H1 (cell line): ENCODE measurements at regions not wholly inside any gene's neighbourhood (a gene's known extent, or its start where the extent isn't known, plus 50 kb on each side); places are given as distances from the start of the nearest gene placed in this dataset.

Experiments used
- CTCF ChIA-PET: fragments of 300-600 bp; sonication (Branson Sonifier 250); formaldehyde crosslinking; loops from one replicate; lab custom pipeline; 2021; ENCODE audit not compliant: partially characterized antibody; lab: Charles Lee
- POLR2A ChIA-PET: fragments of 300-600 bp; sonication (Branson Sonifier 250); formaldehyde crosslinking; loops from one replicate; lab custom pipeline; 2021; ENCODE audit warnings: inconsistent platforms; ENCODE audit not compliant: partially characterized antibody; lab: Charles Lee
- DNase-seq, 2 experiments: peaks; one replicate each; pipeline versions ENCODE4 v3.0.0 to v3.0.0-alpha.2; 2010 to 2022; ENCODE audit warnings: low spot score in 2 of 2, low read depth in 1 of 2, mixed read lengths in 1 of 2
- FAIRE-seq: peaks from 2 replicates; lab custom pipeline; 2011; peaks lifted over from hg19 to GRCh38; lab: Jason Lieb, UNC
- H2AFZ ChIP-seq: 2 replicates; pipeline ENCODE4 v1.8.1; 2012; ENCODE audit warnings: low read length, inconsistent platforms
- H2AK5ac ChIP-seq: 2 replicates; pipeline ENCODE4 v1.6.1; 2013; ENCODE audit warnings: low read depth, low read length
- H2BK120ac ChIP-seq: replicated peaks from 2 replicates; pipeline ENCODE3; 2013; ENCODE audit warnings: low read depth, low read length, inconsistent platforms
- H2BK12ac ChIP-seq: 2 replicates; pipeline ENCODE4 v1.6.1; 2013; ENCODE audit warnings: low read depth, low read length
- H2BK15ac ChIP-seq: 2 replicates; pipeline ENCODE4 v1.6.1; 2013; ENCODE audit warnings: low read length
- H2BK20ac ChIP-seq: 2 replicates; pipeline ENCODE4 v1.6.1; 2013; ENCODE audit warnings: low read length
- H2BK5ac ChIP-seq: 2 replicates; pipeline ENCODE4 v1.6.1; 2013; ENCODE audit warnings: low read depth, low read length
- H3K14ac ChIP-seq: 2 replicates; pipeline ENCODE4 v1.6.1; 2013; ENCODE audit warnings: inconsistent platforms; ENCODE audit not compliant: insufficient read length
- H3K18ac ChIP-seq: 2 replicates; pipeline ENCODE4 v1.6.1; 2013; ENCODE audit warnings: low read length; ENCODE audit errors: extremely low read depth
- H3K23ac ChIP-seq: 2 replicates; pipeline ENCODE4 v1.6.1; 2013; ENCODE audit warnings: inconsistent platforms; ENCODE audit not compliant: insufficient read length
- H3K23me2 ChIP-seq: 2 replicates; pipeline ENCODE4 v1.6.1; 2013; ENCODE audit warnings: low read depth, low read length
- H3K27ac ChIP-seq: 2 replicates; pipeline ENCODE4 v1.6.1; 2011; ENCODE audit warnings: low read depth, low read length, inconsistent platforms
- H3K27me3 ChIP-seq, 4 experiments: replicated peaks in 1 of 4; 1 replicate in 1 of 4; 2 replicates in 3 of 4; pipeline versions ENCODE4 v1.6.1 to v1.8.1; 2011 to 2013; ENCODE audit warnings: low read length in 3 of 4, mild to moderate bottlenecking in 3 of 4, inconsistent platforms in 2 of 4, mixed read lengths in 2 of 4, moderate library complexity in 1 of 4; ENCODE audit not compliant: control insufficient read depth in 3 of 4, insufficient read depth in 3 of 4; ENCODE audit errors: extremely low read depth in 1 of 4
- H3K36me3 ChIP-seq, 4 experiments: 2 replicates each; pipeline versions ENCODE4 v1.6.1 to v1.8.1; 2011 to 2013; ENCODE audit warnings: mild to moderate bottlenecking in 4 of 4, low read length in 3 of 4, moderate library complexity in 2 of 4, control low read depth in 1 of 4, inconsistent platforms in 1 of 4; ENCODE audit not compliant: insufficient read depth in 4 of 4, control insufficient read depth in 2 of 4
- H3K4ac ChIP-seq: replicated peaks from 2 replicates; pipeline ENCODE3; 2013; ENCODE audit warnings: low read length, low read depth, mixed read lengths, inconsistent platforms; ENCODE audit not compliant: insufficient read length
- H3K4me1 ChIP-seq, 4 experiments: replicated peaks in 1 of 4; 1 replicate in 1 of 4; 2 replicates in 3 of 4; pipeline versions ENCODE4 v1.6.1 to v1.8.1; 2011 to 2013; ENCODE audit warnings: low read length in 3 of 4, inconsistent platforms in 2 of 4, mixed read lengths in 1 of 4; ENCODE audit not compliant: insufficient read depth in 4 of 4, control insufficient read depth in 3 of 4
- H3K4me2 ChIP-seq, 2 experiments: 2 replicates each; pipeline versions ENCODE4 v1.6.1 to v1.8.1; 2011 to 2013; ENCODE audit warnings: low read depth in 2 of 2, low read length in 2 of 2, control low read depth in 1 of 2, inconsistent platforms in 1 of 2, mild to moderate bottlenecking in 1 of 2; ENCODE audit not compliant: insufficient read depth in 1 of 2
- H3K4me3 ChIP-seq, 4 experiments: fragments of 200-600, 300-600 bp in 1 of 4; sonication (generic), shearing (Covaris generic), sonication (Bioruptor Twin) in 1 of 4; 2 replicates each; pipeline versions ENCODE4 v1.5.1 to v1.8.1; 2011 to 2016; ENCODE audit warnings: low read length in 4 of 4, low read depth in 3 of 4, control low read depth in 2 of 4, inconsistent platforms in 2 of 4, mild to moderate bottlenecking in 2 of 4, mixed read lengths in 1 of 4, moderate library complexity in 1 of 4; ENCODE audit not compliant: insufficient read depth in 2 of 4; ENCODE audit errors: extremely low read depth in 1 of 4
- H3K56ac ChIP-seq: replicated peaks from 2 replicates; pipeline ENCODE3; 2013; ENCODE audit warnings: low read depth, mild to moderate bottlenecking, mixed read lengths, low read length, inconsistent platforms; ENCODE audit not compliant: insufficient read length
- H3K79me1 ChIP-seq: 2 replicates; pipeline ENCODE4 v1.6.1; 2013; ENCODE audit warnings: low read depth, low read length, control low read depth
- H3K79me2 ChIP-seq, 2 experiments: 2 replicates each; pipeline versions ENCODE4 v1.6.1 to v1.8.1; 2012 to 2013; ENCODE audit warnings: low read length in 2 of 2, mild to moderate bottlenecking in 2 of 2, inconsistent platforms in 1 of 2; ENCODE audit not compliant: insufficient read depth in 2 of 2, control insufficient read depth in 1 of 2
- H3K9ac ChIP-seq, 4 experiments: replicated peaks in 1 of 4; 1 replicate in 1 of 4; 2 replicates in 3 of 4; pipeline versions ENCODE4 v1.6.1 to v1.8.1; 2011 to 2013; ENCODE audit warnings: low read depth in 3 of 4, low read length in 3 of 4, control low read depth in 2 of 4, mild to moderate bottlenecking in 2 of 4, moderate library complexity in 2 of 4, inconsistent platforms in 1 of 4; ENCODE audit errors: extremely low read depth in 1 of 4
- H3K9me3 ChIP-seq, 2 experiments: 2 replicates each; pipeline versions ENCODE4 v1.6.1 to v1.8.1; 2012 to 2013; ENCODE audit warnings: mild to moderate bottlenecking in 2 of 2, moderate library complexity in 2 of 2, control low read depth in 1 of 2, inconsistent platforms in 1 of 2, low read depth in 1 of 2, low read length in 1 of 2, mixed read lengths in 1 of 2; ENCODE audit not compliant: insufficient read depth in 2 of 2
- H4K20me1 ChIP-seq, 2 experiments: replicated peaks in 1 of 2; 2 replicates each; pipeline versions ENCODE3 to v1.8.1; 2011 to 2013; ENCODE audit warnings: inconsistent platforms in 2 of 2, low read length in 2 of 2, mild to moderate bottlenecking in 1 of 2; ENCODE audit not compliant: insufficient read depth in 2 of 2, control insufficient read depth in 1 of 2
- H4K5ac ChIP-seq: 2 replicates; pipeline ENCODE4 v1.6.1; 2013; ENCODE audit warnings: low read length, low read depth, mixed read lengths, inconsistent platforms; ENCODE audit not compliant: insufficient read length
- H4K8ac ChIP-seq: 2 replicates; pipeline ENCODE4 v1.8.0; 2013; ENCODE audit warnings: mild to moderate bottlenecking, moderate library complexity, low read length, inconsistent platforms; ENCODE audit not compliant: insufficient read depth; ENCODE audit errors: extremely low read depth
- H4K91ac ChIP-seq: replicated peaks from 2 replicates; pipeline ENCODE3; 2013; ENCODE audit warnings: low read length, mixed read lengths, inconsistent platforms; ENCODE audit not compliant: insufficient read length
- CBX8 ChIP-seq: fragments of 300-800, 300-1000 bp; sonication (generic); IDR thresholded peaks from 2 replicates; pipeline ENCODE4 v1.7.1; 2016; ENCODE audit warnings: low read depth, low read length, borderline replicate concordance
- CEBPB ChIP-seq: IDR thresholded peaks from 2 replicates; pipeline ENCODE4 v1.6.1; 2012; ENCODE audit warnings: low read depth, low read length
- CTBP2 ChIP-seq: IDR thresholded peaks from 2 replicates; pipeline ENCODE4 v1.7.0; 2011; ENCODE audit warnings: borderline replicate concordance, mild to moderate bottlenecking, moderate library complexity, mixed read lengths, low read length; ENCODE audit not compliant: insufficient read depth, insufficient read length
- E2F6 ChIP-seq: IDR thresholded peaks from 2 replicates; pipeline ENCODE4 v1.6.1; 2012; ENCODE audit warnings: inconsistent platforms
- HDAC2 ChIP-seq, 2 experiments: fragments of 300-600 bp in 1 of 2; sonication (generic) in 1 of 2; IDR thresholded peaks; 2 replicates each; pipeline ENCODE4 v1.6.1; 2011 to 2012; ENCODE audit warnings: low read depth in 2 of 2, low read length in 2 of 2, mild to moderate bottlenecking in 2 of 2, moderate library complexity in 2 of 2, borderline replicate concordance in 1 of 2, inconsistent platforms in 1 of 2
- HDAC6 ChIP-seq: IDR thresholded peaks from one replicate; pipeline ENCODE4 v1.7.1; 2012; ENCODE audit warnings: low read depth, mild to moderate bottlenecking, inconsistent platforms, low read length, moderate library complexity
- JUN ChIP-seq: IDR thresholded peaks from 2 replicates; pipeline ENCODE4 v1.6.1; 2011; ENCODE audit warnings: low read depth, mild to moderate bottlenecking, improper control_type of control experiment, low read length
- POLR2AphosphoS5 ChIP-seq: IDR thresholded peaks from 2 replicates; pipeline ENCODE4 v1.6.1; 2011; ENCODE audit warnings: low read depth, low read length
- SAP30 ChIP-seq: fragments of 300-600 bp; sonication (generic); IDR thresholded peaks from 2 replicates; pipeline ENCODE4 v1.7.1; 2012; ENCODE audit warnings: low read length, moderate library complexity, mild to moderate bottlenecking, inconsistent platforms; ENCODE audit not compliant: insufficient read depth, insufficient replicate concordance
- SIN3A ChIP-seq, 2 experiments: IDR thresholded peaks in 1 of 2; conservative IDR thresholded peaks in 1 of 2; 2 replicates each; pipeline ENCODE4 v1.6.1; 2011 to 2012; ENCODE audit warnings: low read length in 2 of 2, improper control_type of control experiment in 1 of 2, low read depth in 1 of 2, mild to moderate bottlenecking in 1 of 2
- SP2 ChIP-seq: IDR thresholded peaks from 2 replicates; pipeline ENCODE4 v1.6.1; 2012; ENCODE audit warnings: mild to moderate bottlenecking, low read length, inconsistent platforms
- TCF12 ChIP-seq: IDR thresholded peaks from 2 replicates; pipeline ENCODE4 v1.6.1; 2011; ENCODE audit warnings: low read depth, mild to moderate bottlenecking, low read length
- TEAD4 ChIP-seq: IDR thresholded peaks from 2 replicates; pipeline ENCODE4 v1.6.1; 2012; ENCODE audit warnings: low read depth, low read length, inconsistent platforms, mixed read lengths
- WGBS, 2 experiments: shearing (Covaris generic) in 1 of 2; methylation state at CpG; one replicate each; pipeline versions ENCODE4 v1.1.6 to v1.1.7; 2013 to 2015; ENCODE audit warnings: low lambda C conversion rate in 2 of 2, mixed read lengths in 2 of 2, inconsistent platforms in 1 of 2, low coverage in 1 of 2, missing lambda C conversion rate in 1 of 2; ENCODE audit not compliant: insufficient replicate concordance in 2 of 2, insufficient coverage in 1 of 2, insufficient read length in 1 of 2; ENCODE audit errors: extremely low coverage in 1 of 2, missing lambda C conversion rate in 1 of 2; 5-methylcytosine and 5-hydroxymethylcytosine counted together
- TF ChIP-seq, protein P1 (sequence below): IDR thresholded peaks from 2 replicates; pipeline ENCODE4 v1.6.1; 2012; ENCODE audit warnings: inconsistent platforms

GRCh38 chrX:101736651-101737050 is 77.0 kb upstream of the ARMCX2 start:
- Histone ChIP-seq H3K56ac (no peak overlapping the region), H3K4me3 (no peak overlapping the region), H3K79me2 (no peaks in the 10 kb centered on the region), H4K20me1 (no peaks in the 10 kb centered on the region), H3K18ac (no peak overlapping the region), H2AK5ac (no peak overlapping the region), H2BK5ac (no peak overlapping the region), H3K9me3 (peaks cover 0 to 12% of the 10 kb centered on the region in 2 experiments; a peak in 2 of 4 replicates), H3K4me2 (no peak overlapping the region), H3K14ac (no peak overlapping the region), H3K4me1 (no peaks in the 10 kb centered on the region), H4K91ac (no peak overlapping the region), H3K23me2 (no peaks in the 10 kb centered on the region), H3K27ac (no peak overlapping the region), H4K8ac (no peak overlapping the region), H4K5ac (no peak overlapping the region), H2BK20ac (no peak overlapping the region), H3K4ac (no peak overlapping the region), H3K27me3 (no peaks in the 10 kb centered on the region), H3K79me1 (no peaks in the 10 kb centered on the region), H2AFZ (no peak overlapping the region), H3K9ac (no peak overlapping the region), H2BK12ac (no peak overlapping the region), H2BK15ac (no peak overlapping the region), H3K23ac (no peak overlapping the region), H2BK120ac (no peak overlapping the region), H3K36me3 (no peaks in the 10 kb centered on the region)
- 92% methylated on average over 1 of the region's 1 CpG; no CpG with 5 or more reads in 1 of the 2 experiments for WGBS, 2 experiments
- POLR2A ChIA-PET: no interaction called here
- CTCF ChIA-PET: interaction anchor here (1.4 kb wide), 1 partner anchor 22 kb away, joined by 4 read pairs; no protein-coding TSS in a partner anchor
- DNase-seq (no peak), FAIRE-seq (no peak)
- TF ChIP-seq POLR2AphosphoS5 (no peak), JUN (no peak), E2F6 (no peak), SP2 (no peak), HDAC6 (no peak), TEAD4 (no peak), SAP30 (no peak), CEBPB (no peak), HDAC2 (IDR thresholded peaks at IDR 0.05; ENCODE audit: borderline replicate concordance in 1 of 2, low read depth in 2 of 2, low read length in 2 of 2) (no peak), CTBP2 (no peak), SIN3A (conservative IDR thresholded peaks at IDR 0.05 in 1 of 2, IDR thresholded peaks at IDR 0.05 in 1 of 2; ENCODE audit: low read depth in 1 of 2, low read length in 2 of 2) (no peak), TCF12 (no peak), CBX8 (no peak)
- TF ChIP-seq, protein P1, sequence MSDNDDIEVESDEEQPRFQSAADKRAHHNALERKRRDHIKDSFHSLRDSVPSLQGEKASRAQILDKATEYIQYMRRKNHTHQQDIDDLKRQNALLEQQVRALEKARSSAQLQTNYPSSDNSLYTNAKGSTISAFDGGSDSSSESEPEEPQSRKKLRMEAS: no peak
